ENCODE measurements at regions not wholly inside any gene's neighbourhood (a gene's known extent, or its start where the extent isn't known, plus 50 kb on each side); places are given as distances from the start of the nearest gene placed in this dataset.

- no peaks in the 10 kb centered on the region for H3K36me3 ChIP-seq (ENCODE audit: control insufficient read depth in 2 of 2, insufficient read depth in 1 of 2, low read length in 2 of 2)
- no peak overlapping the region for H3K4me3 ChIP-seq (ENCODE audit: low read depth, low read length)
- no peaks in the 10 kb centered on the region for H3K9me3 ChIP-seq (ENCODE audit: control insufficient read depth, insufficient read depth, low read depth, low read length)
- ChIA-PET CTCF (interaction anchor here (0.6 kb wide), 1 partner anchor 28 kb away, joined by 3 read pairs; no protein-coding TSS in a partner anchor), POLR2A (no interaction called here)
- no peaks in the 10 kb centered on the region for H3K4me1 ChIP-seq (ENCODE audit: control insufficient read depth, insufficient read depth, low read length)
- TF ChIP-seq ZNF791 (tag by site-specific recombination; IDR thresholded peaks at IDR 0.05), result no peak
- no peak overlapping the region for H3K27ac ChIP-seq (ENCODE audit: extremely low read depth, low read depth, low read length)
Measured at GRCh38 chr11:92008249-92008648, 216.4 kb upstream of the FAT3 start.

GRCh38 chr11:92002568-92002967 lies 222.1 kb upstream of the FAT3 start:
- ChIA-PET CTCF (no interaction called here), POLR2A (no interaction called here)
- no peak overlapping the region for H3K4me3 ChIP-seq (ENCODE audit: low read depth, low read length)
- TF ChIP-seq ZNF114 (tag by site-specific recombination; IDR thresholded peaks at IDR 0.05) (no peak), ZBTB21 (tag by site-specific recombination; IDR thresholded peaks at IDR 0.05) (no peak), ZNF138 (tag by site-specific recombination; IDR thresholded peaks at IDR 0.05; ENCODE audit: borderline replicate concordance) (no peak)
- TF ChIP-seq, protein P1, sequence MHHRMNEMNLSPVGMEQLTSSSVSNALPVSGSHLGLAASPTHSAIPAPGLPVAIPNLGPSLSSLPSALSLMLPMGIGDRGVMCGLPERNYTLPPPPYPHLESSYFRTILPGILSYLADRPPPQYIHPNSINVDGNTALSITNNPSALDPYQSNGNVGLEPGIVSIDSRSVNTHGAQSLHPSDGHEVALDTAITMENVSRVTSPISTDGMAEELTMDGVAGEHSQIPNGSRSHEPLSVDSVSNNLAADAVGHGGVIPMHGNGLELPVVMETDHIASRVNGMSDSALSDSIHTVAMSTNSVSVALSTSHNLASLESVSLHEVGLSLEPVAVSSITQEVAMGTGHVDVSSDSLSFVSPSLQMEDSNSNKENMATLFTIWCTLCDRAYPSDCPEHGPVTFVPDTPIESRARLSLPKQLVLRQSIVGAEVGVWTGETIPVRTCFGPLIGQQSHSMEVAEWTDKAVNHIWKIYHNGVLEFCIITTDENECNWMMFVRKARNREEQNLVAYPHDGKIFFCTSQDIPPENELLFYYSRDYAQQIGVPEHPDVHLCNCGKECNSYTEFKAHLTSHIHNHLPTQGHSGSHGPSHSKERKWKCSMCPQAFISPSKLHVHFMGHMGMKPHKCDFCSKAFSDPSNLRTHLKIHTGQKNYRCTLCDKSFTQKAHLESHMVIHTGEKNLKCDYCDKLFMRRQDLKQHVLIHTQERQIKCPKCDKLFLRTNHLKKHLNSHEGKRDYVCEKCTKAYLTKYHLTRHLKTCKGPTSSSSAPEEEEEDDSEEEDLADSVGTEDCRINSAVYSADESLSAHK (tag by site-specific recombination; IDR thresholded peaks at IDR 0.05), result no peak
- no peak overlapping the region for H3K27ac ChIP-seq (ENCODE audit: extremely low read depth, low read depth, low read length)
- H3K4me1 ChIP-seq (ENCODE audit: control insufficient read depth, insufficient read depth, low read length), result no peaks in the 10 kb centered on the region
- H3K36me3 ChIP-seq (ENCODE audit: control insufficient read depth in 2 of 2, insufficient read depth in 1 of 2, low read length in 2 of 2), result no peaks in the 10 kb centered on the region
- no peaks in the 10 kb centered on the region for H3K9me3 ChIP-seq (ENCODE audit: control insufficient read depth, insufficient read depth, low read depth, low read length)

- no peaks in the 10 kb centered on the region for H3K9me3 ChIP-seq (ENCODE audit: control insufficient read depth, insufficient read depth, low read depth, low read length)
- no peaks in the 10 kb centered on the region for H3K36me3 ChIP-seq (ENCODE audit: control insufficient read depth in 2 of 2, insufficient read depth in 1 of 2, low read length in 2 of 2)
- no peak overlapping the region for H3K27ac ChIP-seq (ENCODE audit: extremely low read depth, low read depth, low read length)
- POLR2A ChIA-PET, result no interaction called here
- no peak for TF ChIP-seq HOXC10 (CRISPR knock-in tag; IDR thresholded peaks at IDR 0.05)
- no peak for TF ChIP-seq ZNF555 (tag by site-specific recombination; conservative IDR thresholded peaks at IDR 0.05)
- no peak for TF ChIP-seq PATZ1 (tag by site-specific recombination; IDR thresholded peaks at IDR 0.05)
- CTCF ChIA-PET, result no interaction called here
- no peaks in the 10 kb centered on the region for H3K4me1 ChIP-seq (ENCODE audit: control insufficient read depth, insufficient read depth, low read length)
- no peak overlapping the region for H3K4me3 ChIP-seq (ENCODE audit: low read depth, low read length)
Measured at GRCh38 chr11:91998481-91998880, 226.1 kb upstream of the FAT3 start.

DNA sequence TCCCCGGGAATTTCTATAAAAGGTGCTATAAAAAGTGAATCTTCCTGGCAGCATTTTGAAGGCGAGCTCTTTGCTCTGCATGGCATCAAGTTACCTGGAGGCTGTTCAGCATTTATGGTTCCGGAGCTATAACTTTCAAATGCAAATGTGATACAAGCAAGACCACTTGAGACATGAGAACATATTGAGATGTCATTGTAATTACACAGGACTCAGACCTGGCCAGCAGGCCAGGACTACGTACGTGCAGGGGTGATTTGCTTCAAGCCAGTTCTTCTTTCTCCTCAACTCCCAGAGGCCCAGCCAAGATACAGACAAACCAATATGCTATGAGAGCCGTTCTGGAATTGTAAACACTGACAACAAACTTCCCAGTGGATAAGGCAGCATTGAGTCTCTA lies 227.4 kb upstream of the FAT3 start:
- Histone ChIP-seq H3K36me3 (ENCODE audit: control insufficient read depth in 2 of 2, insufficient read depth in 1 of 2, low read length in 2 of 2) (no peaks in the 10 kb centered on the region), H3K27ac (ENCODE audit: extremely low read depth, low read depth, low read length) (no peak overlapping the region), H3K9me3 (ENCODE audit: control insufficient read depth, insufficient read depth, low read depth, low read length) (no peaks in the 10 kb centered on the region), H3K4me1 (ENCODE audit: control insufficient read depth, insufficient read depth, low read length) (no peaks in the 10 kb centered on the region), H3K4me3 (ENCODE audit: low read depth, low read length) (no peak overlapping the region)
- ChIA-PET CTCF (no interaction called here), POLR2A (no interaction called here)
- TF ChIP-seq ZNF658 (tag by site-specific recombination; IDR thresholded peaks at IDR 0.05) (no peak), ZSCAN4 (tag by site-specific recombination; IDR thresholded peaks at IDR 0.05) (no peak)
